ENCODE measurements at regions not wholly inside any gene's neighbourhood (a gene's known extent, or its start where the extent isn't known, plus 50 kb on each side); places are given as distances from the start of the nearest gene placed in this dataset.

- TF ChIP-seq GATA2 (IDR thresholded peaks at IDR 0.05; ENCODE audit: insufficient read depth, insufficient read length, low read depth, low read length) (no peak), MAX (IDR thresholded peaks at IDR 0.05; ENCODE audit: insufficient read depth, insufficient read length) (no peak), FOS (IDR thresholded peaks at IDR 0.05; ENCODE audit: borderline replicate concordance, insufficient read depth, low read length) (no peak), EZH2 (IDR thresholded peaks at IDR 0.05; ENCODE audit: borderline replicate concordance, low read depth, low read length, severe bottlenecking) (no peak), JUN (IDR thresholded peaks at IDR 0.05; ENCODE audit: borderline replicate concordance, insufficient read depth, insufficient read length, low read depth) (no peak), POLR2A (IDR thresholded peaks at IDR 0.05; ENCODE audit: low read depth, low read length) (no peak), CTCF (IDR thresholded peaks at IDR 0.05; ENCODE audit: extremely low read depth in 1 of 2, insufficient read depth in 1 of 2, low read depth in 1 of 2, low read length in 2 of 2) (no peak), POLR2AphosphoS5 (IDR thresholded peaks at IDR 0.05; ENCODE audit: insufficient read depth, low read depth, low read length) (no peak), MYC (IDR thresholded peaks at IDR 0.05; ENCODE audit: low read depth, low read length) (no peak)
- dilution Hi-C loops (cut with MboI; ENCODE audit: extremely low pct_ligation_motif_present, low sequenced_read_pairs) (no loop called here), intact Hi-C loops (cut with micrococcal nuclease) (no loop called here)
- no peaks in the 10 kb centered on the region for H4K20me1 ChIP-seq (replicated peaks; ENCODE audit: control insufficient read depth, extremely low read depth, insufficient read depth, low read length)
- POLR2A ChIA-PET: no interaction called here
- H3K9me1 ChIP-seq (replicated peaks; ENCODE audit: control insufficient read depth, extremely low read depth, insufficient read depth, low read length): no peaks in the 10 kb centered on the region
- CTCF ChIA-PET: no interaction called here
- no peak overlapping the region for H2AFZ ChIP-seq (ENCODE audit: low read depth, low read length)
- H3K4me3 ChIP-seq (replicated peaks in 1 of 3; ENCODE audit: insufficient read depth in 1 of 3, low read depth in 1 of 3, low read length in 3 of 3): no peak overlapping the region
- no peaks in the 10 kb centered on the region for H3K9me3 ChIP-seq (replicated peaks; ENCODE audit: control insufficient read depth, insufficient read depth, low read length)
- DNase-seq (ENCODE audit: low read depth, low spot score) (no peak), FAIRE-seq (no peak)
- no TSS peak for BruUV-seq (replicated peaks)
- H3K27ac ChIP-seq (ENCODE audit: insufficient read depth, low read depth, low read length): no peak overlapping the region
- no peaks in the 10 kb centered on the region for H3K27me3 ChIP-seq (ENCODE audit: control insufficient read depth in 2 of 2, insufficient read depth in 2 of 2, low read length in 2 of 2)
- no peak overlapping the region for H3K9ac ChIP-seq (replicated peaks; ENCODE audit: extremely low read depth, insufficient read depth, low read length)
- H3K4me1 ChIP-seq (ENCODE audit: control insufficient read depth, extremely low read depth, insufficient read depth, low read length): no peaks in the 10 kb centered on the region
- no peak overlapping the region for H3K4me2 ChIP-seq (ENCODE audit: insufficient read depth, low read length)
- H3K36me3 ChIP-seq (ENCODE audit: control insufficient read depth in 2 of 2, extremely low read depth in 1 of 2, insufficient read depth in 2 of 2, low read length in 2 of 2): no peaks in the 10 kb centered on the region
- no peaks in the 10 kb centered on the region for H3K79me2 ChIP-seq (ENCODE audit: control insufficient read depth, insufficient read depth, low read length)
Observed at GRCh38 chr1:221521686-221522085, 220.2 kb downstream of the DUSP10 start.
